C4-2B (cell line): ENCODE measurements at regions not wholly inside any gene's neighbourhood (a gene's known extent, or its start where the extent isn't known, plus 50 kb on each side); places are given as distances from the start of the nearest gene placed in this dataset.

Source experiments
- ZFX ChIP-seq: fragments of 450-650 bp; IDR thresholded peaks from 2 replicates; pipeline ENCODE4 v1.6.1; 2017
- TF ChIP-seq, protein P1 (sequence below): fragments of 450-650 bp; conservative IDR thresholded peaks from 2 replicates; pipeline ENCODE4 v1.5.1; 2017; ENCODE audit warnings: mild to moderate bottlenecking

DNA sequence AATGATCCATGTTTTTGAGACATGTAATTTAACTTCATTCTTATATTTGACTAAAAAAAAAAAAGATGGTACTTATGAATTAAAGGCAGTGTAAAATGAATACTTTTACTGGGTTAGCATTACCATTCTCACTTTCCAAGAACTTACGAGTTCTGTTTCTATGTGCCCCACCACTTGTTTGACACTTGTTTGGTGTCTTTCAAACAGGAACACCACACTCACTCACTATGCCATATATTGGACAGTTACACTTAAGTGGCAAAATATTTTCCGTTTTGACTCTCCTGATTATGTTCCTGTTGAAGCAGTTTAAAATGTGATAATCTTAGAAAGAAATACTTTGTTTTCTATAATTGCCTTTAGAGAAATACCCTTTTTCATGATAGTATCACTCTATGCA is 56.6 kb upstream of the ATXN7L3B start:
- TF ChIP-seq, protein P1, sequence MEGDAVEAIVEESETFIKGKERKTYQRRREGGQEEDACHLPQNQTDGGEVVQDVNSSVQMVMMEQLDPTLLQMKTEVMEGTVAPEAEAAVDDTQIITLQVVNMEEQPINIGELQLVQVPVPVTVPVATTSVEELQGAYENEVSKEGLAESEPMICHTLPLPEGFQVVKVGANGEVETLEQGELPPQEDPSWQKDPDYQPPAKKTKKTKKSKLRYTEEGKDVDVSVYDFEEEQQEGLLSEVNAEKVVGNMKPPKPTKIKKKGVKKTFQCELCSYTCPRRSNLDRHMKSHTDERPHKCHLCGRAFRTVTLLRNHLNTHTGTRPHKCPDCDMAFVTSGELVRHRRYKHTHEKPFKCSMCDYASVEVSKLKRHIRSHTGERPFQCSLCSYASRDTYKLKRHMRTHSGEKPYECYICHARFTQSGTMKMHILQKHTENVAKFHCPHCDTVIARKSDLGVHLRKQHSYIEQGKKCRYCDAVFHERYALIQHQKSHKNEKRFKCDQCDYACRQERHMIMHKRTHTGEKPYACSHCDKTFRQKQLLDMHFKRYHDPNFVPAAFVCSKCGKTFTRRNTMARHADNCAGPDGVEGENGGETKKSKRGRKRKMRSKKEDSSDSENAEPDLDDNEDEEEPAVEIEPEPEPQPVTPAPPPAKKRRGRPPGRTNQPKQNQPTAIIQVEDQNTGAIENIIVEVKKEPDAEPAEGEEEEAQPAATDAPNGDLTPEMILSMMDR: no peak
- no peak for TF ChIP-seq ZFX
